ENCODE measurements at regions not wholly inside any gene's neighbourhood (a gene's known extent, or its start where the extent isn't known, plus 50 kb on each side); places are given as distances from the start of the nearest gene placed in this dataset.

- no peak for TF ChIP-seq POLR2AphosphoS5 (IDR thresholded peaks at IDR 0.05; ENCODE audit: low read depth, low read length)
- no peak for TF ChIP-seq SPI1 (IDR thresholded peaks at IDR 0.05; ENCODE audit: low read depth, low read length)
Measured at GRCh38 chr6:98516866-98517265, 317.5 kb upstream of the POU3F2 start.
